NCI-H2081 (cell line): ENCODE measurements at regions not wholly inside any gene's neighbourhood (a gene's known extent, or its start where the extent isn't known, plus 50 kb on each side); places are given as distances from the start of the nearest gene placed in this dataset.
"Not testable (repeated sequence)": the region's sequence is repeated elsewhere in the genome, so short reads cannot be mapped to it uniquely, and the experiment has no call there.

Source experiments
- DNase-seq, 2 experiments: peaks; one replicate each; lab custom pipeline; 2025; lab: John Stamatoyannopoulos, UW

DNA sequence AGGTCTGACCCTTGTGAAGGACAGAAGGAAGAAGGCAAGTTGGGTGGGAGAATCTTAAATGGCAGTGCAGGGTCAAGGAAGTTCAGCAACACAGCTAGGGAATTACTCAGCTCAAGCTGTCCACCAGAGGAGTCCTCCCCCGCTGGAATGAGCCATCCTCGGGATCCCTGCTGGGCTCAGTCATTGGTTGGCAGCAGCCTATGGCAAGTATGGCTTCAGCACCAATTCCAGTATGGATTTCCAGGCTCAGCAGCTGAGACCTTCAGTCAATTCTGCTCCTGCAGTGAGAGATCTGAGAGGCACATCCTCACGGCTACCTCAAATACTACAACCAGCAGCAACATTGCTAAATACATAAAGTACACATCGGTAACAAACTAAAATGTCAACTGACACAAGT, 280.6 kb upstream of the PIK3R1 start:
- DNase-seq: no peak

DNA sequence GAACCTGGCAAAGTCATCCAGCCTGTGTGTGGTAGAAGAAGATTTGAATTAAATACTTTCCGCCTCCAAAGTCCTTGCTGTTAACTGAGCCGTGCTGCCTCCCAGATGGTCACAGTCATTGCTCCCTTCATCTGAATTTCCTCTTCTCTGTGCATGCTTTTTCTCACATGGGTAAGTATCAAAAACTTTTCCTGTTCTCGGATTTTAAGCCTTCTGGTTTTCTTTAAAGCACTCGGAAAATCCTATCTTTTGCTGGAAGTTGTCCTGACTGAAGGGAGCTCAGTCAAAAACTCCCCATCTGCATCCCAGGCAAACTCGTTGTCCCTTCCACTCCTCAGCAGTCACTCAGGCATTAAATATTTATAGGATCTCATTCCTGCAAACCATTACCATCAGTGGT, 290.0 kb upstream of the PIK3R1 start:
- no peak for DNase-seq

DNA sequence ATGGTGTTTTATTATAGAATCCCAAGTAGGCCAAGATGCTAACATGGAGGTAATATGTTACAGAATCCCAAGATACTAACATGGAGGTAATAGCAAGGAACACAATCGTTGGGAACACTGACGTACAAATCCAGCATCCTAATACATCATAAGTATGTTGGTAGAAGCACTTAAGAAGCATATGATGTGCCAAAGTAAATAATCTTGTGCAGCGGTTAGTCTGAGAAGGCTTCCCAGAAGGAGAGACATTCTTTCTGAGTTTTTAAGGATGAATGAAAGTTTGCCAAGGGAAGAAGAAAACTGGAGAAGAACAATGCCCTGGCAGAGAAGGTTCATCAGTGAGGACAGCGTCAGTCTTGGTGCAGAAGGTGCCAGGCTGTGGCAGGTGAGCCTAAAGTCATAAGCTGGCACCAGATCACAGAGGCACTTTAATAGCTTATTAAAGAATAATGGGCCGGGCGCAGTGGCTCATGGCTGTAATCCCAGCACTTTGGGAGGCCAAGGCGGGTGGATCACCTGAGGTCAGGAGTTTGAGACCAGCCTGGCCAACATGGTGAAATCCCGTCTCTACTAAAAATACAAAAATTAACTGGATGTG, 294.5 kb upstream of the PIK3R1 start:
- no peak for DNase-seq

DNA sequence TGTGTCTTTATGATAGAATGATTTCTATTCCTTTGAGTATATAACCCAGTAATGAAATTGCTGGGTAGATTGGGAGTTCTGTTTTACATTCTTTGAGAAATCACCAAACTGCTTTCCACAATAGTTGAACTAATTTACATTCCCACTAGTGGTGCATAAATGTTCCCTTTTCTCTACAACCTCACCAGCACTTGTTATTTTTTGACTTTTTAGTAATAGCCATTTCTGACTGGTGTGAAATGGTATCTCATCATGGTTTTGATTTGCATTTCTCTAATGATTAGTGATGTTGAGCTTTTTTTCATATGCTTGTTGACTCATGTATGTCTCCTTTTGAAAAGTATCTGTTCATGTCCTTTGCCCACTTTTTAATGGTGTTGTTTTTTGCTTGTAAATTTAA, 296.0 kb upstream of the PIK3R1 start:
- DNase-seq: not testable (repeated sequence)

DNA sequence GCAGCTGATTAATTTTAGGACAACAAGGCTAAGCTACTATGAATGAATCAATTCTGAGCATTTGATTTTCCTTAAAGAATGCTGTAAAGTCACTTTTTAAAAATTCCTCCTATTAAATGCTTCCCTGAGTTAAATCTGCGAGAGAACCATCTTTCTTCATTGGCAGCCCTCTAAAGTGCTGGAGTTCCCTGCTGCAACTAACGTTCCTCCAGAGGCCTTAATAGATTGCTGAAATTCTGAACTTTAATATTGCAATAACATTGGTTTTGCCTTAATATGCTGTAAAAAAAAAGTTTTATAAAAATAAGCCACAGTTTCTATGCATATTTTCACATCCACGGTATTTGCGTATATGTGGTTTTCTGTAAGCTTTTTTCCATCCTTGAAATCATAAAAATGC, 298.0 kb upstream of the PIK3R1 start:
- DNase-seq: no peak

DNA sequence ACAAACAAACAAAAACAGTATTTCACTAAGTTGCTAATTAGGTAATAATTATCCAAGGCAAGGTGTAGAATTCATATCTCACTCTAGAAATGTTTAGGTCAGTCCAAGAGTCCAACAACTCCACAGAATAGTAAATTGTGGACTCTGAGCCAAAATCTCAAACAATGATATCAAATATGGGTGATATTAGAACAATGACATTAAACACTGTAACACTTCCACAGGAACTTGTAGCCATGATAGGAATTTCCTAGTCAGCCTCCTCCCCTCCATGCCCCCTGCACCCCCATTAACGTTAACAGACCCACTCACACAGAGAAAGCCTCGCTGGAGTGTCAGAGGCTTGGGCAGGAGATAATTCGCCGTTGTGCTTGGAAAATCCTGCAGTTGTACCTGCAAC, 305.0 kb upstream of the PIK3R1 start:
- DNase-seq: no peak

DNA sequence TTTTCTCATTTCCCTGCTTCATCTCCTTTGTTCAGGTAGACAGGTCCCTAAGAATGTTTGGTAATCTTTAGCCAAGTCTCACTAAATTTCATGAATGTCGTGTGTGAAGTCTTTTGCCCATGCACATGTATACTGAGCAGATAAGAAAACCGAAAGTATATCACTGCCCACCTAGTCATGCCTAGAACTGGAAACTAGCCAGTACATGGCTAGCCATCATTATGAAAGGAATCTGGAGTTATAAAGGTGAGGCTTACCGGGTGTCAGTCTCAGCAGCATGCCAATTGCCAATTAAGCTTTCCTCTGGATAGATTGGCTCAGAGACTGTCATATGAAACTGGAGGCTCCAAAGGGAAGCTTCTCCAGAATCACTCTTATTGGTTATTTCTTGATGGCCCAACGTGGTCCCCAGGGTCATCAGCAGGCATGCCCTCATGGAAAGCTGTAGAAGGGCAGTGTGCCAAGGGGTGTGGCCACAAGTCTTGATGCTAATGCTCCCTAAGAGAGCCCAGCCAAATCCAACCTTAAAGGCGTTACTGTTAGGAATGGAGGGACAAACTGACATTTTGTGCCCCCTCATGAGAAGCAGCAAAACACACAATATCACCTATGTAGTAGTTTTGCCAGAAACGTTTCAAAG, 307.3 kb upstream of the PIK3R1 start:
- DNase-seq: no peak

DNA sequence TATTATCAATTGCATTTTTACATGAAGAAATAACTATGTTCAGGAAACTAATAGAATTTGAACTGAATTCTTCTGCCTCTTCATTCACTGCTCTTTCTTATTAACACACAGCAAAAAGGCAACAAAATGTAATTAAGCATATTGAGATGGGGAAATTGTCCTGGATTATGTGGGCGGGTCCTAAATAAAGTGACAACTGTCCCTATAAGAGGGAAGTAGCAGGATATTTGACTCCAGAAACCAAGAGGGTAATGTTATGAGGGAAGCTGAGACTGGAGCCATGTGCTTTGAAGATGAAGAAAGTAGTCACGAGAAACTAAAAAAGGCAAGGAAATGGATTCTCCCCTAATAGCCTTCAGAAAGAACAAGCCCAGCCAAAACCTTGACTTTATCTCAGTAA, 311.2 kb upstream of the PIK3R1 start:
- DNase-seq: no peak

DNA sequence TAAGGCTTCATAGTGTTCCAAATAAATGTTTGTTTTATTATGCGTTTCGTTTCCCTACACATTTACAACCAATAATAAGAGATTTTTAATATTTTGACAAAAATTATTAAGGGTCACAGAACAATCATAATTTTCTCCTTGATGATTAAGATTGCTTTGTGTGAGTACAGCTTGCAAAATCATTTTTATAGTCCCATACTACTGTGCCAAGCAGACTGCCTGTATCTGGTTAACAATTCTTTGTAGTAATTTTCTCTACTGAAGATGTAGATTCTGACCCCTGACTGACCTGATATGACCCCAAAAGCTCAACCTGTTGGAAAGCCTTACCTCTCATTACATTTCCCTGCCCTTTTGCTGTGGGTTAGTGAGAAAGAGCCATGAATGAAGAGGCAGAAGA, 311.9 kb upstream of the PIK3R1 start:
- no peak for DNase-seq

DNA sequence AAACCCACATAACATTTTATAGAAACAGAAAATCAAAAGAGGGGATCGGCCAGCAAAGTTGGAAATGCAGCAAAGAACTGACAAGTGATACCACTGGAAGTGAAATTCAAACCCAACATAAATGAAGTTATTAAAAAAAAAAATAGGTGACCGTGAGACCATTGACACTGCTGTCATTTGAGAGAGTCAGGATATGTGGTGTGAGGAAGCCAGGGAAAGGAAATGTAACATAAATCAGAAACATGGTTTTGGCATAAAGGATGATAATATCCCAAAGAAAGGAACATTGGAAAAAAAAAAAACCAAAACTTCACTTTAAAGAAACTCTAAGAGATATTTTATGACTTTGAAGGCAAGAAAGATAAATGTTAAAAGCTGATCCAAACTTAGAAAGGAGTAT, 312.4 kb upstream of the PIK3R1 start:
- DNase-seq: no peak

DNA sequence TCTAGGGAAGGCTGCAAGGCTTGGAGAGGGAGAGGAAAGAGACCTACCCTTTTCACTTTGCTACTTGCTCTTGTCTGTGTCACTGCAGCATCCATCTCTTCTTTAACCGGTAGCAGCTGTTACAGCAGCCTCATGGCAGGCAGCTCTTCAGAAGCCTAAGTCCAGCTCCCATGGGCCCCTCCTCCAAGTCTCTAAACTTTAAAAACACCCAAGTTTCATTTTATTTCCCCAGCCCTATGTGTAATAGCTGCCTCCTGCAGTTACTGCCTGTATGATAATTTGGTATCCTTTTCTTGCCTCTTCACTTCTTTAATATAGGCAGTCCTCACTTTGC, 313.1 kb upstream of the PIK3R1 start:
- DNase-seq: no peak

DNA sequence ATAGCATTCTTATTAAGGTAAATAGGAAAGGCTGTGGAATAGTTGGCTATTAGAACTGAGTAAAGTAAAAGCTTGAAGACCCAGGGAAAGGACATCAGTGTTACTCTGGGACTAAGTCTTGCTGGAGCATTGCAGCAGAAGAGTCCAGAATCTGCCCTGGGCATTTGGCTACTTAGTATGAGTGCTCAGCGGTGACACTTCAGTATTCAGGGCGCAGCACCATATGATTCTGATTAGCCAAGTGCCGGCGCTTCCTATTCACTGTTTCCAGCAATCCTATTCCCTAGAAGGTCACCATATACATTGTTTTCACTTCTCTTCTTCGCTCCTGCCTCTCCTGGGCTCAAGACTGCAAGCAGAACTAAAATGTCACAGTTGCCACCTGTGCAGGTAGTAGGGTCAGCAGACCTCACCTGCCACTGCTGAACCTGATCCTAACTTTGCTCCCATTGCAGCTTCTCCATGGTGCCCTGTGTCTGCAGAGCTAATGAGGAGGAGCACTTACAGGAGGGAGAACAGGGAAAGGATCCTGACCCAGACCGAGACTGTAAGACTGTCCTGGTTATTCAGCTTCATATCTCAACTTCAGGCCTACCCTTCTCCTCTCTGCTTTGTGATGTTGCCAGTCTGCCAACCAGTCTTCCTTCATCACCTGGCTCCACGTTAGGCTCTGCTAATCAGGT, 313.6 kb upstream of the PIK3R1 start:
- no peak for DNase-seq

DNA sequence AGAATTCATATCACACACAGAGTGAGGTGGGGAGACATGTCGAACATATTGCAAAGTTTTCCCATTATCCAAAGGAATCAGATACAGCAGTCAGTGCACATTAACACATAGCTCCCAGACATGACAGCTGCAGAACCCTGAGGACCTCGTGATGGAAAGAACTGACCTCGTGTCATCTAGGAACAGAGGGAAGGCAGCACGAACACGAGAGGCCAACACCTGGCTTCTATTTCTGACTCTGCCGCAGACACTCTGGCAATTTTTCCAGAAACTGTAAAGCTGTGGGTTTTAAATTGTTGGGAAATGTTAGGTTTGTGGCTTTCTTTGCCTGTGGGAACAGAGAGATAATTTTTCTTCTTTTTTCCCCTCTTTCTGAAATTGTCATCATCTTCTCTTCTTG, 315.0 kb upstream of the PIK3R1 start:
- no peak for DNase-seq

DNA sequence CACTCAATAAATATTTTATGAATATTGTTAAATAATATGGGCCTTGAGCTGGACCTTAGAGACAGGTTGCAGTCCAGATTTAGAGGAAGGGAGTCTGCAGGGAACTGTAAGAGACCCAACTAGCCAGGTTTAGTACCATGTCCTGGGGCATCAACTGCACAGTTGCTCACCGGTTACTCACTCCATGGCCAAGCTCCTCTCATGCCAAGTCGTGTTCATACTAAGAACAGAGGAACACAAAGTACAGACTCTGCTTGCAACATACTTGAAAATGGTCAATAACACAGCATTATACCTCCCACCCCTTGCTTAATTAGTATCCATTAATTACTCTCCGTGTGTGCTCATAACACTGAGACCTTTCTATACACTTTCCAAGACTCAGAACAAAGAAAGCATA, 317.6 kb upstream of the PIK3R1 start:
- no peak for DNase-seq

DNA sequence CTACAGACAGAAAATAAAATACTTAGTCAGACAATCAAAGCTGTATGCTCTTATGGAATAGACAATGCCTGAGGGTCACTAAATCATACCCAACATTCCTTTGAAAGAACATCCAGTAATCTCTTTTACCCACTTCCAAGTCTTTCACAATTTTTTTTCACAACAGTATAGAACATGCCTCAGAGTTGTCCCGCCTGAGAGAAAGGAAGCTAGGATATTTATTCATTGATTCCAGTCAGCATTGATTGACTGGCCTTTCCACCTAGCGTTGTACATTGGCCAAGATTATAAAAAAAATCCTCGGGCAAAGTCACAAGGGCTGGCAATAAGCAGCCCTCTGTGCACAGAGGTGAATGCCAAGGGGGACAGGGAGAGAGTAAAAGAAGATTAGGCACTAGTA, 318.1 kb upstream of the PIK3R1 start:
- no peak for DNase-seq

DNA sequence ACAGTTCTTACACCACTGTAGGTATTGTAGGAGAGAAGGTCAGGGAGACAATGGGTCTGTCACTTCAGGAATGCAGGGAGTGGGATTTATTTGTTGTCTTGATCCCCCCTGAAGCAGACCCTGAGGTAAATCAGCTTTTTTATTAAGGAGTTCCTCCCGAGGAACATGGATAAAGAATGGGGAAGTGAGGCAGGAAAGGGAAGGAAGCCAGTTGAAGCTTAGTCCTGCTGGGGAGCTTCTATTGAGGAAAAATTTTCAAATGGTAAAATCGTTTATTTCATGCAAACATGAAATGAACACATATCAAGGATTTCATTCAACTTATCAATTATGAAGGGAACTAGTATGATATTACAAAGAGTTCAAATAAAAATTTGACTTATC, 318.6 kb upstream of the PIK3R1 start:
- no peak for DNase-seq

DNA sequence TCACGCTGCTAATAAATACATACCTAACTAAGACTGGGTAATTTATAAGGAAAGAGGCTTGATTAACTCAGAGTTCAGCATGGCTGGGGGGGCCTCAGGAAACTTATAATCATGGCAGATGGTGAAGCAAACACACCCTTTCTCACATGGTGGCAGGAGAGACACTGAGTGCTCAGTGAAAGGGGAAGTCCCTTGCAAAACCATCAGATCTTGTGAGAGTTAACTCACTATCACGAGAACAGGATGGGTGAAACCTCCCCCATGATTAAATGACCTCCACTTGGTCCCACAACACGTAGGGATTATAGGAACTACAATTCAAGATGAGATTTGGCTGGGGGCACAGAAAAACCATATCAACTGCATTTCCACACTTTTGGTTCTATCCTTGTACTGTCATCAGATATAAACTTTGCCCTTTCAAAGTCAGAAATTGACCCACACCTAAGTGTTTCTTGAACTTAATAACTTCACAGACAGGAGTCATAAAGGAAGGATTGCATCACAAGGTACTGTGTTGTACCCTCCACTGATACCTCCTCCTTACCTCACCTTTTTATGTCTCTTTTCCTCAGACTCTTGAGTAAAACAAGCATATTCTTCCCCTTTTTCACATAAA, 319.1 kb upstream of the PIK3R1 start:
- DNase-seq: no peak

DNA sequence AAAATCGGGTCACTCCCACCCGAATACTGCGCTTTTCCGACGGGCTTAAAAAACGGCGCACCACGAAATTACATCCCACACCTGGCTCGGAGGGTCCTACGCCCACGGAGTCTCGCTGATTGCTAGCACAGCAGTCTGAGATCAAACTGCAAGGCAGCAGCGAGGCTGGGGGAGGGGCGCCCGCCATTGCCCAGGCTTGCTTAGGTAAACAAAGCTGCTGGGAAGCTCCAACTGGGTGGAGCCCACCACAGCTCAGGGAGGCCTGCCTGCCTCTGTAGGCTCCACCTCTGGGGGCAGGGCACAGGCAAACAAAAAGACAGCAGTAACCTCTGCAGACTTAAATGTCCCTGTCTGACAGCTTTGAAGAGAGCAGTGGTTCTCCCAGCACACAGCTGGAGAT, 325.7 kb upstream of the PIK3R1 start:
- DNase-seq: not testable (repeated sequence)

DNA sequence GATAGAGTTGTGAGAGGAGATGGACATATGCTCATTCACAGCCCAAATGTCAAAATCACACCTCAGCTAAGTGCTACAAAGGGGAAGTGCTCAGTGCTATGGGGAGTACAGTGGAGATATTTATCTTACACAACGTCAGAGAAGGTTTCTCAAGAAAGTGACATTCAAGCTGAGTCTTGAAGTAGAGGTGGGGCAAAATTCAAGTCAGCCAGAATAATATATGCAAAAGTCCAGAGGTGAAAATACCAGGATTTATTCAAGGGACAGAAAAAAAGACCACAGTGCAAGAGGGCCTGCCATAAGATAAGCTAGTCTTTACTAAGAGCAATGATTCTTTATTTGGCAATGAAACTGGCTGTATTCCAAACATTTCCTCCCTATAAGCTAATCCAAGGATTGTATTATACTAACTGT, 327.8 kb upstream of the PIK3R1 start:
- DNase-seq: no peak

DNA sequence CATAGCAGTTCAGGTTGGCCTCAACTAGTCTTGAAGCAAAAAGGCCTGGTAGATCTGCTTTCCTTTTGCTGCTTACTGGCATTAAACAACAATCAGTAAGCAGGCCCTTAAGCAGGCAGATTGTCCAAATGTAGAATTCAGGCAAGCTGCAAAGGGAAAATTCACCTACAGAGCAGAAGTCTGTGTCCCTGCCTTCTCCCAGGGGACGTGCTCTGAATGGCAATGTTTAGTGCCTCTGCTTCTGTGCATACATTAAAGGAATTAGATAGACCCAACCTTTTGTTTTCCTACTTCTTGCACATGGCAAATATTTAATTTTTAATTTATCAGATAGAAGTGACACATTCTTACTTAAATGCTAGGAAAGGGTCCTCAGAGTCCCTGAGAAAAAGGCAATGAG, 328.8 kb upstream of the PIK3R1 start:
- no peak for DNase-seq

DNA sequence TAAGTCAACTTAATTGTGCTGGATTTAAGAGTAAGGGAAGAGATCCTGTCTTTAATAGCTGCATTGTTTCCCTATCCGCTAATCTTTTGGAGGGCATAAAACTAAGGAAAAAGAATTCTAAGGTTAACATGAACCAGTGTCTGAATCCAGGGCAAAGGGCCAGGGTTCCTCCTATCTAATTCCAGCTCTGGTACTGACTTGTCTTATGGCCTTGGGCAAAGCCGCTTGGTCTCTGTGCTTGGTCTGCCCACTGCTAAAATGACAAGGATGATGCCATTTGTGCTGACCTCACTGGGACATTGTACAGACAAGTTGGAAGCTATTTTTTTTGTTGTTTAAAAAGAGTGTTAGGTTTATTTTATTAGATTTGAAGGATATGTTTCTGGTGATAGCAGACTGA, 334.7 kb upstream of the PIK3R1 start:
- no peak for DNase-seq

DNA sequence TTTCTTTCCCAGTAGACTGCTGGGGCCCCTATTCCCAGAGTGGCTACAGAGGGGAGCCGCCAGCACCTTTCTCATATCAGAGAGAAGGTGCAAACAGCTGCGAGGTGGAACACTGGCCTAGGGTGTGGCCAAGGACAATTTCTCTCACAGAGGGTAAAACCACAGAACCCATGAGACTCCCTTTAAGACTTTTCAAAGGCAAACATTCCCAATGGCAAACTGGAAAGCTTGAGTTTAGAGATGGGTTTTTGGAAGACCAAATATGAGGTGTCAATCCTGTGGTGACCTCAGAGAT, 335.1 kb upstream of the PIK3R1 start:
- DNase-seq: no peak

DNA sequence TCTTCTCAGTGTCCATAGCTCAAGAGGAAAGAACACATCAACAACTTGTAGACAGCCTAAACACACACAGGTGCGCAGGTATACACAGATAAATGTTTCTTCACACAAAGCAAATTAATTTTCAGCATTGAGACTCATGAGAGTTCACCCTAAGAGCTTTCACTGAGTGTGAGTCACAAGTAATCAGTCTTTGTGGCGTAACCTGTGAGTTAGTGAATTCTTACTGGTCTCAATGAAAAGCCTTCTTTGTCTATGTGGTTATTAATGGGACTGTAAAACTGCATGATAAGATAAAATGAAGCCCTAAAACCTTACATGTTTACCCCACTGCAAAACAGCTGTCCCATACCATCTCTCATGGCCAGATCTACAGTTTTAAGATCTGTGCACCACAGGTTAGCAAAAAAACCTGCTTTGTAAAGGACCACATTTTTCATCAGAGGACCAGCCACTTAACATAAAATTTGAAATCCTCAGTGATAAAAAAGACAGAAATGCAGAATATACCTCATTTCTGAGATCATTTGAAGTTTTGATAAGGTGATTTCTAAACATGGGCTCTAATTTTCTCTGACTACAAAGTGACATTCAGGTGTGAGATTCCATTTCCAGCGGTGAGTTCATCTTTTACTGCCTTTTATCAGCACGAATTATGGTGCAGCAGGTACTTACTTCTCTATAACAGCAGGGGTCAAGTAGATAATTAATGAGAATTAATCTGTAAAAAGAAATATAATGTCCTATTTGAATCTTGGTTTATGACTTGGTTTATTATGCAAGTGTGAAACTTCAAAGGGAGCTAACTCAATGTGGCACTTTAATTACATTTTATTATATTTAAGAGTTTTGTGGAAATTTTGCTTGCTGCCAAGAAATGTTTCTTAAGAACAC, 335.7 kb upstream of the PIK3R1 start:
- DNase-seq: no peak
